Glomerular visceral epithelial cell (primary cell): ENCODE measurements at regions not wholly inside any gene's neighbourhood (a gene's known extent, or its start where the extent isn't known, plus 50 kb on each side); places are given as distances from the start of the nearest gene placed in this dataset.
"Not testable (repeated sequence)": the region's sequence is repeated elsewhere in the genome, so short reads cannot be mapped to it uniquely, and the experiment has no call there.

ENCODE experiments used
- DNase-seq: peaks from one replicate; pipeline ENCODE4 v3.0.0-alpha.2; 2016; ENCODE audit errors: extremely low spot score

DNA sequence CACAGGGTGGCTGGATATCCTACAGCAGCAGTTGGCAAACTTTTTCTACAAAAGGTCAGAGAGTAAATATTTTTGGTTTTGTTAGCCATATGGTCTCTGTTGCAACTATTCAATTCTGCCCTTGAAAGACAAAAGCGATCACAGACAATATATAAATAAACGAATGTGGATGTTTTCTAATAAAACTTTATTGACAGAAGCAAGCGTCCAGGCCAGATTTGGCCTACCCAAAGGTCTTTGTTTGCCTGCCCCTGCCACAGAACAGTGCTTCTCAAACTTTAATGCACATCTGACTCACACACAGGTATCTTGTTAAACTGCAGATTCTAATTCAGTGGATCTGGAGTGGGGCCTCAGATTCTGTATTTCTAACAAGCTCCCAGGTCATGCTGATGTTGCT is 621.4 kb upstream of the DIPK2B start:
- DNase-seq, result no peak

GRCh38 chrX:45818913-45819312 is 618.2 kb upstream of the DIPK2B start:
- DNase-seq, result no peak

DNA sequence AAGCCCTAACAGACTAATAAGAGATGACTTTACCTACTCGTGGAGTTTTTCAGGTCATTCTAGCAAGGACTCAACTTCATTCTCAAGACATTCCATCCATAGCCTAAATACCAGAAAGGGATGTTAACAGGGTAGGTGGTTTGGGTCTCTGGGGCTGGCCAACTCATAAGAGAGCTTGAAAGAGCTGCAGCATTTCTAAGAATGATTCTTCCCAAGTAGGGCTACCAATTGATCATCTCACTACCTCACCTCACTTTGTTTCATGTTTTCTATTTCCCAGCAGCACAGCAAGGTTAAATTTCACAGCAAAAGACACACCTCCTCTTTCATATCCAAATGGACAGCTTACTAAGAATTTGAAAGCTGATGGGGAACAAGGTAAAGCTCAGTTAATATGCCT is 614.8 kb upstream of the DIPK2B start:
- DNase-seq, result no peak

GRCh38 chrX:45811326-45811725 is 610.6 kb upstream of the DIPK2B start:
- DNase-seq, result no peak

DNA sequence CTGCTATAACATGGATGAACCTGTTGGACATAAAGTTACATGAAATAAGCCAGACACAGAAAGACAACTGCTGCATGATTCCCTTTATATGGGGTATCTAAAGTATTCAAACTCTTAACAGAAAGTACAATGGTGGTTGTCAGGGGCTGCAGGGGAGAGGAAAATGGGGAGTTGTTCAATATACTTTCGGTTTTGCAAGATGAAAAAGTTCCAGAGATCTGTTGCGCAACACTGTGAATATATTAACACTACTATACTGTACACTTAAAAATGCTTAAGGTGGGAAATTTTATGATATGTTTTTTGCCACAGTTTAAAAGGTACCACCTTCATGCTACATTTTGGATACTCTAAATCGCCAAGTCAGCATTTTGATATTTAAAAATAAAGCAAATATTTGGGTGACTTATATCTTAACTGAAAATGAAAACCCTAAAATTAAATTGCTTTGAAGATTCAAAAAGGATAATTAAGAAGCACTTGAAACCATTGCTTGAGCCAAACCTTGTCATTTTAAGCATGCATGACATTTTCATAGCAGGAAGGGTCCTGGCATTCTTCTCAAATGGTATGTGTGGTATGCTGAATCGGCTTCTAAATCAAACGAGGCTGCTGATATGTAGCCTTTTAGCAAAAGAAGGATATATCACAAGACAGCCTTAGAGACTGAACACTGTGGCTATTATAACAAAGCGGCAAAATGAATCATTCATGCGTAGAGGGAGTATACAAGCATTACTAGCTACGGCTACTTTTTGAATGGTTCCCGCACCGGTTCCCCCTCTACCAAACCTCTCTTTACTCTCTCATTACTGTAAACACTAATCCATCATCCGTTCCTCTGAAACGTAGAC is 607.1 kb upstream of the DIPK2B start:
- peak; percentile 49 for DNase-seq

DNA sequence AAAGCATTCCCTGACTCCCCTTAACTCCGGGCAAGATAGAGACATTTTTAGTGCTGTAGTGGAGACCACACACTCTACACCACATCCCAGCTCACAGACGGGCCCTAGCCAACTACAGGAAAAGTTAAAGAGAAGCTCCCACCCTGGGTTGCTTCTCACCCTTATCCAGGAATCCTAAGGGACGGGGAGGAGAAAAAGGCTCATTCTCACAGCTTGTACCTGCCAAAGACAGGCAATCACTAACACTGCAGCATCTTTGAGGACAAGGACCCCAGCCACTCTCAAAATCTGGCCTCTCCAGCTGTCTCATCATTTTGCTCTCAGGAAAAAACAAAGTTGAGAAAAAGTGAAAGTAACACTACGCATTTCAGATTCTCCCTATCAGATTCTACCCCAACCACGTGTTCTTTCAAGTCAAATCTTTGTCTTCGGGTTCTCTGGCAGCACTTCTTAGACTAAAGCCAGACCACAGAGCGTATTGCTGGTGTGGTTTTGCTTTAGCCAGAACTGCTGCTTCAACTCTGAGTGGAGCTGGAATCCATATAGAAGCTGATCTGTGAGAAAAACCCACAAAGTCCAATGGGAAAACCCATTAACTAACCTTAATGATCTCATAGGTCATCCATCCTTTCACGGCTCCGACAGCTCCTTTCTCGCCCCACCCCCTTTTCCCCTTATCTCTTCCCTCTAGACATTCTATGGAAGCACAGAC is 605.9 kb upstream of the DIPK2B start:
- DNase-seq, result peak; percentile 91

GRCh38 chrX:45804276-45804675 is 603.6 kb upstream of the DIPK2B start:
- no peak for DNase-seq

- DNase-seq, result peak; percentile 89
Observed at GRCh38 chrX:45803383-45803921, 602.8 kb upstream of the DIPK2B start.

DNA sequence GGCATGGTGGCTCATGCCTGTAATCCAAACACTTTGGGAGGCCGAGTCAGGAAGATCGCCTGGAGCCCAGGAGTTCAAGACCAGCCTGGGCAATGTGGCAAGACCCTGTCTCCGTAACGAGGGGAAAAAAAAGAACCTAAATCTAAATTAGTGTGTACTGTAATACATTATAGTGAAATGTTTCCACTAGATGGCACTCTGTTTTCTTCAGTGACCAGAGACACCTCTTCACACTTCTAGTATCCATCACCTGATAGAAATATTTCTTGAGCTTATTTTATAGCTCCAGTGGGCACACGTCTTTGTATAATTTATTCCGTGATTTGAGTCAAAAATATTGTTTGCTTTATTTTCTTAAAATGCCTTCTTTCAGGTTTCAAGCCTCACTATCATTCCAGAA is 600.9 kb upstream of the DIPK2B start:
- DNase-seq, result no peak

DNA sequence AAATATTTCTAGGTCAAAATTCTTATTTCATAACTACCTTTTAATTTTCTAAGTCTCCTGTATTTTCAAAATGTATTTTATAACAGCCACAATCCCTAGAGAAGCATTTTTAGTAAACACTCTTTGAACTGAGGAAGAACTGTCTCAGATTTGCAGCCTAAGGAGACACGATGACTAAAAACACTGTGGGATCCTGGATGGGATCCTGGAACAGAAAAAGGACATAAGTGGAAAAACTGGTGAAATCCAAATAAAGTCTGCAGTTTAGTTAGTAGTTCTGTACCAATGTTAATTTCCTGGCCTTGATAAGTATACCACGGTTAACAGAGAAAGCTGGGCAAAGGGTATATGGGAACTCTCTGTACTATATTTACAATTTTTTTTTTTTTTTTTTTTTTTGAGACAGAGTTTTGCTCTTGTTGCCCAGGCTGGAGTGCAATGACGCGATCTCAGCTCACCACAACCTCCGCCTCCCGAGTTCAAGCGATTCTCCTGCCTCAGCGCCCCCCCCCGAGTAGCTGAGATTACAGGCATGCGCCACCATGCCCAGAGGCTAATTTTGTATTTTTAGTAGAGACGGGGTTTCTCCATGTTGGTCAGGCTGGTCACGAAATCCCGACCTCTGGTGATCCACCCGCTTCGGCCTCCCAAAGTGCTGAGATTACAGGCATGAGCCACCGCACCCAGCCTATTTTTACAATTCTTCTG is 600.2 kb upstream of the DIPK2B start:
- not testable (repeated sequence) for DNase-seq

DNA sequence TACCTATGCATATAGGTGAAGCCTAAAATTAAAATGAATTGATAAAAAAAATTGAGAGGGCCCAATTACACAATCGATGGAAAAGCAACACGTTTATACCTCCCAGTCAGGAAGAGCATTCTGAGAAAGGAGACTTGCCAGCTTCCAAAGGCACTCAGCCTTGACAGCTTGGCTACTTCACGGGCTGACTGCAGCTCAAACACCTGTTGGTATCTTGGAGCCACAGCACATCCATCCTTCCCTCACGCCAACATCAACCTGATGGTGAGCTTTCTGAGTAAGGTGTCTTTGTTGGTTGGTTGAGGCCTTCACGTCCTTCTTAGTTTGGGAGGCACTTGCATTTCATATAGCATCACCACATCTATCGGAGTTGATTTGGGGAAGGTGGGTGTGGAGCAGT is 598.9 kb upstream of the DIPK2B start:
- DNase-seq, result no peak

- DNase-seq, result no peak
Observed at GRCh38 chrX:45795546-45795945, 594.9 kb upstream of the DIPK2B start.

GRCh38 chrX:45794995-45795337 is 594.3 kb upstream of the DIPK2B start:
- no peak for DNase-seq

DNA sequence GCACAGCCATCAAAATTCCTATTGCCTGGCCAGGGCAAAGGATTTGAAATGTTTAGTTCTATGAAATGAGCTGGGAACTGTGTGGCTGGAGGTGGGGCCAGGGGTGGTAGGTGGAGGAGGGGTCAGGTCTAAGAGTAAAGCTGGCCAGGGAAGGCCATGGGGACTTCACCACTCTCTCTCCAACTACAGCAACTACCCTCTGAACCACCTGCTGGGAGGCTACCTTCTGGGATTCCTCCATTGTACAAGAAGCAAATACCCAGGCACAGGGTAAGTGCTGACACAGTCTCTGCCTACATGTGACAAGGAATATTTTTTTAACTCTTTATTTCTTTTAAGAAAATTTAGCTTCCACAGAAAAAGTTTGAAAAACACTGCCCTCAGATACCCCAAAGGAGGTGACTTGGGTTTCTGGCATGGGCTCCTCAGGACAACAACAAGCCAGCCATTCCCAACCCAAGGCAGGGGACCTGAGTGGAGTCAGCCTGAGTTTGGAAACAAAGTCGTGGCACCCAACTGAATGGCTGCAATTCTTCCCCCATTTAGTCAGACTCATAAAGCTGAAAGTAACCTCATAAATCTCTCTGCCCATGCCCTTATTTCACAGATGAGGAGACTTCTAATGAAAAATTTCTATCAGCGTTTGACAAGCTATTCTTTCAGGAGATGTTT is 593.8 kb upstream of the DIPK2B start:
- no peak for DNase-seq

- peak; percentile 43 for DNase-seq
Observed at GRCh38 chrX:45788941-45789348, 588.3 kb upstream of the DIPK2B start.

DNA sequence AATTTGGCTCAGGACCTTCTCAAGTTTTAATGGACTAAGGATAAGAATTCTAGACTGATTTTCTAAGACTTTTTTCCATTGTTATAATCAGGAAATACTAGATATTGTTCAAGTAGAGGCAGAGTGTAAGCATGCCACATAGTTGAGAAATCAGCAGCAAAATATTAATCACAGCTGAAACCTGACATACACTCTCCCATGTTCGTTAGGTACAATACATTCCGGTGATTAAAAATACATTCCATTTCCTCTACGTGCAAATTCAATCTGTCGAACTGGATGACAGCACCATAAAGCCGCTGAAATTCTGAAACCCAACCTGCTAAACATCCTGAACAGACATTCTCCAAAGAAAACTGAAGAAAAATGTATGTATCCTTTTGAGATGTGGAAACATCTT is 587.6 kb upstream of the DIPK2B start:
- no peak for DNase-seq

DNA sequence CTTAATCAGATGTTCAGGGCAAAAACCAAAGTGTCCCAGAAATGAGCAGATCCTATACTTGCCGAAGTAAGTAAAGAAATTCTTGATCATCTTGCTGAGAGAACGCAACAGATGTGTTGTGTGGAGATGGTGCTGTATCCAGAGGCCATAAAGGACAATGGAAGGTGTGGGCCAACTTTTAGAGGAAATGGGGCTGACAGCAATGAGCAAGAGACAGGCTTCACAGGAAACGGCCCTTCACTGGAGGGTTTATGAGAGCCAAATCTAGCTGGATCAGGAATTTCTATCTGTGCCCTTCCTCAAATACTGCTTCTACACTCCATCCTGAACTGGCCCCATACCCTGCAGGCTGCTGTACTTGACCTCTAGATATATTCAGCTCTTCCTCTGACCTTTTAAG is 583.9 kb upstream of the DIPK2B start:
- no peak for DNase-seq

- DNase-seq, result no peak
Observed at GRCh38 chrX:45783002-45783401, 582.3 kb upstream of the DIPK2B start.

- peak; percentile 42 for DNase-seq
Observed at GRCh38 chrX:45781901-45782553, 581.4 kb upstream of the DIPK2B start.

DNA sequence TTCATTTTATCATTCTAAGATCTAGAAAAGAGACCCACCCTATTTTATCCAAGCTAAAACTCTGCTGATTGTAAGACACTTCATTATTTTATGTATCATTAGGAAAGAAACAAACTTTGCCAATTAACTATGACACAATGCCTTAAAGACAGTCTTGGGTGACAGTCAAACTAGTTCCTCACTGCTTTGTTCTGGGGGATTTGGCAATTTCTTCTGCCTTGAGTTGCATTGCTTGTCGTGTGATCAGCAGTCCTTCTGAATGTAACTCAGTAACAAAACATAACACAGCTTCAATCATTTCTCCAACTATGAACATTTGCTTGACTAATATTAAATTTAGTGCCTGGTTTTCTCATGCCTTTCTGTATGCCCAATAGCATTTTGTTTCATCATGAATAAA is 577.9 kb upstream of the DIPK2B start:
- DNase-seq, result no peak

- no peak for DNase-seq
Observed at GRCh38 chrX:45777366-45777765, 576.7 kb upstream of the DIPK2B start.
